H9 (cell line): ENCODE measurements at regions not wholly inside any gene's neighbourhood (a gene's known extent, or its start where the extent isn't known, plus 50 kb on each side); places are given as distances from the start of the nearest gene placed in this dataset.

Source experiments
- DNase-seq: peaks from one replicate; pipeline ENCODE4 v3.0.0-alpha.2; 2017
- H2AFZ ChIP-seq: one replicate; pipeline ENCODE4 v1.6.1; 2013; ENCODE audit warnings: mild to moderate bottlenecking, low read length, control low read depth, moderate library complexity
- H2AK5ac ChIP-seq: 2 replicates; pipeline ENCODE4 v1.6.1; 2013; ENCODE audit warnings: low read length, control low read depth, mixed read lengths; ENCODE audit not compliant: insufficient read length
- H2BK120ac ChIP-seq: one replicate; pipeline ENCODE4 v1.6.1; 2013; ENCODE audit warnings: low read depth, mild to moderate bottlenecking, low read length, control low read depth, inconsistent platforms; ENCODE audit not compliant: poor library complexity, severe bottlenecking
- H2BK12ac ChIP-seq: 2 replicates; pipeline ENCODE4 v1.6.1; 2013; ENCODE audit warnings: low read length, control low read depth, mixed read lengths, low read depth; ENCODE audit not compliant: insufficient read length
- H2BK15ac ChIP-seq: 2 replicates; pipeline ENCODE4 v1.6.1; 2013; ENCODE audit warnings: low read depth, low read length, control low read depth
- H2BK20ac ChIP-seq: one replicate; pipeline ENCODE4 v1.6.1; 2013; ENCODE audit warnings: low read depth, mild to moderate bottlenecking, low read length, control low read depth, inconsistent platforms; ENCODE audit not compliant: poor library complexity, severe bottlenecking
- H2BK5ac ChIP-seq: 2 replicates; pipeline ENCODE4 v1.6.1; 2013; ENCODE audit warnings: low read length, control low read depth, mixed read lengths; ENCODE audit not compliant: insufficient read length
- H3K14ac ChIP-seq: 2 replicates; pipeline ENCODE4 v1.6.1; 2013; ENCODE audit warnings: low read length, control low read depth; ENCODE audit not compliant: insufficient read depth
- H3K18ac ChIP-seq: 2 replicates; pipeline ENCODE4 v1.6.1; 2013; ENCODE audit warnings: low read depth, mild to moderate bottlenecking, mixed read lengths, low read length, control low read depth; ENCODE audit not compliant: insufficient read length
- H3K23ac ChIP-seq: 2 replicates; pipeline ENCODE4 v1.6.1; 2013; ENCODE audit warnings: low read length, control low read depth, mixed read lengths, low read depth; ENCODE audit not compliant: insufficient read length
- H3K23me2 ChIP-seq: 2 replicates; pipeline ENCODE4 v1.6.1; 2013; ENCODE audit warnings: low read depth, mild to moderate bottlenecking, mixed read lengths, low read length, control low read depth; ENCODE audit not compliant: insufficient read length, poor library complexity, severe bottlenecking
- H3K27ac ChIP-seq: 2 replicates; pipeline ENCODE4 v1.5.1; 2013; ENCODE audit warnings: low read length, control low read depth, mixed read lengths, low read depth; ENCODE audit not compliant: insufficient read length
- H3K27me3 ChIP-seq: 2 replicates; pipeline ENCODE4 v1.6.1; 2013; ENCODE audit warnings: low read length, control low read depth, inconsistent platforms; ENCODE audit not compliant: insufficient read depth
- H3K4ac ChIP-seq: 2 replicates; pipeline ENCODE4 v1.6.1; 2013; ENCODE audit warnings: low read depth, mild to moderate bottlenecking, control low read depth, inconsistent platforms, low read length, moderate library complexity
- H3K4me1 ChIP-seq: 2 replicates; pipeline ENCODE4 v1.6.1; 2013; ENCODE audit warnings: low read length, control low read depth, inconsistent platforms; ENCODE audit not compliant: insufficient read depth
- H3K4me2 ChIP-seq: 2 replicates; pipeline ENCODE4 v1.6.1; 2013; ENCODE audit warnings: low read length, control low read depth, mixed read lengths; ENCODE audit not compliant: insufficient read length, insufficient read depth
- H3K56ac ChIP-seq: 2 replicates; pipeline ENCODE4 v1.6.1; 2013; ENCODE audit warnings: low read depth, mild to moderate bottlenecking, mixed read lengths, low read length, control low read depth; ENCODE audit not compliant: insufficient read length
- H3K79me1 ChIP-seq: 2 replicates; pipeline ENCODE4 v1.6.1; 2013; ENCODE audit warnings: low read depth, mild to moderate bottlenecking, moderate library complexity, low read length, control low read depth, inconsistent platforms; ENCODE audit not compliant: insufficient read depth, poor library complexity, severe bottlenecking
- H3K79me2 ChIP-seq: 2 replicates; pipeline ENCODE4 v1.6.1; 2013; ENCODE audit warnings: low read length, control low read depth, inconsistent platforms; ENCODE audit not compliant: insufficient read depth
- H3K9ac ChIP-seq: 2 replicates; pipeline ENCODE4 v1.6.1; 2013; ENCODE audit warnings: low read length, control low read depth, mixed read lengths; ENCODE audit not compliant: insufficient read length; ENCODE audit errors: extremely low read depth
- H3K9me3 ChIP-seq: one replicate; pipeline ENCODE4 v1.6.1; 2013; ENCODE audit warnings: low read depth, low read length, inconsistent platforms; ENCODE audit not compliant: control insufficient read depth
- H3T11ph ChIP-seq: one replicate; pipeline ENCODE4 v1.6.1; 2013; ENCODE audit warnings: mild to moderate bottlenecking, low read length, control low read depth, inconsistent platforms
- H4K20me1 ChIP-seq: one replicate; pipeline ENCODE4 v1.6.1; 2013; ENCODE audit not compliant: control insufficient read depth, insufficient read length, insufficient read depth
- H4K5ac ChIP-seq: 2 replicates; pipeline ENCODE4 v1.6.1; 2013; ENCODE audit warnings: low read depth, mild to moderate bottlenecking, mixed read lengths, low read length, control low read depth; ENCODE audit not compliant: insufficient read length
- H4K8ac ChIP-seq: replicated peaks from 2 replicates; pipeline ENCODE4 v1.6.1; 2013; ENCODE audit warnings: low read length, control low read depth, mixed read lengths, low read depth; ENCODE audit not compliant: insufficient read length
- H4K91ac ChIP-seq: 2 replicates; pipeline ENCODE4 v1.6.1; 2013; ENCODE audit warnings: low read depth, mild to moderate bottlenecking, moderate library complexity, mixed read lengths, low read length, control low read depth; ENCODE audit not compliant: insufficient read length
- H3K27ac Mint-ChIP-seq, 3 experiments: 2 replicates in 2 of 3; 3 replicates in 1 of 3; pipeline ENCODE4 v1.8.0; 2020 to 2021; ENCODE audit warnings: mixed read lengths in 3 of 3, mild to moderate bottlenecking in 1 of 3, moderate library complexity in 1 of 3
- H3K27me3 Mint-ChIP-seq: 2 replicates; pipeline ENCODE4 v1.8.0; 2021; ENCODE audit warnings: low read depth, mild to moderate bottlenecking, moderate library complexity, mixed read lengths
- H3K36me3 Mint-ChIP-seq, 3 experiments: 2 replicates in 2 of 3; 3 replicates in 1 of 3; pipeline ENCODE4 v1.8.0; 2020 to 2021; ENCODE audit warnings: low read depth in 3 of 3, mixed read lengths in 3 of 3; ENCODE audit not compliant: insufficient read depth in 1 of 3
- H3K4me1 Mint-ChIP-seq, 2 experiments: 2 replicates each; pipeline ENCODE4 v1.8.0; 2020; ENCODE audit warnings: mixed read lengths in 2 of 2
- H3K4me3 Mint-ChIP-seq, 2 experiments: 2 replicates in 1 of 2; 3 replicates in 1 of 2; pipeline ENCODE4 v1.8.0; 2020 to 2021; ENCODE audit warnings: mild to moderate bottlenecking in 2 of 2, mixed read lengths in 2 of 2, moderate library complexity in 1 of 2
- H3K9me3 Mint-ChIP-seq, 2 experiments: 2 replicates in 1 of 2; 3 replicates in 1 of 2; pipeline ENCODE4 v1.8.0; 2020; ENCODE audit warnings: mild to moderate bottlenecking in 2 of 2, mixed read lengths in 2 of 2, moderate library complexity in 1 of 2
- CTCF ChIP-seq: fragments of 200-600 bp; sonication (generic); conservative IDR thresholded peaks from 3 replicates; pipeline ENCODE4 v1.8.0; 2021; ENCODE audit warnings: antibody characterized with exemption, mild to moderate bottlenecking

- no peak overlapping the region for H3K27ac ChIP-seq
- H2BK12ac ChIP-seq, result no peak overlapping the region
- H2BK20ac ChIP-seq, result no peak overlapping the region
- H3K23me2 ChIP-seq, result no peaks in the 10 kb centered on the region
- H3K56ac ChIP-seq, result no peak overlapping the region
- H3K9me3 ChIP-seq, result no peaks in the 10 kb centered on the region
- H3K4me1 Mint-ChIP-seq, result peaks cover 21 to 22% of the 10 kb centered on the region in 2 experiments
- no peak overlapping the region for H3K4me3 Mint-ChIP-seq
- peak overlapping the region; percentile 32 to 91 (median 72); a peak in 5 of 7 replicates for H3K27ac Mint-ChIP-seq
- no peak overlapping the region for H4K5ac ChIP-seq
- H3K4me2 ChIP-seq, result no peak overlapping the region
- H3K4me1 ChIP-seq, result peaks cover 14% of the 10 kb centered on the region
- H3K27me3 ChIP-seq, result no peaks in the 10 kb centered on the region; the same call in 1 of the 2 replicates
- H3K14ac ChIP-seq, result no peak overlapping the region
- no peaks in the 10 kb centered on the region; the same call in 1 of the 2 replicates for H3K79me2 ChIP-seq
- H3K36me3 Mint-ChIP-seq, result peaks cover 0 to 26% (median 9%) of the 10 kb centered on the region in 3 experiments; a peak in 4 of 7 replicates
- no peak overlapping the region for H4K91ac ChIP-seq
- no peak overlapping the region for H2BK120ac ChIP-seq
- no peak for TF ChIP-seq CTCF
- no peak overlapping the region for H3K4ac ChIP-seq
- no peak overlapping the region for H2BK5ac ChIP-seq
- H4K8ac ChIP-seq, result no peak overlapping the region
- H4K20me1 ChIP-seq, result no peaks in the 10 kb centered on the region
- H3T11ph ChIP-seq, result no peak overlapping the region
- H3K23ac ChIP-seq, result no peak overlapping the region
- H3K9ac ChIP-seq, result no peak overlapping the region
- no peak for DNase-seq
- H3K9me3 Mint-ChIP-seq, result peaks cover 17 to 21% of the 10 kb centered on the region in 2 experiments
- H2AFZ ChIP-seq, result no peak overlapping the region
- no peaks in the 10 kb centered on the region for H3K79me1 ChIP-seq
- H3K18ac ChIP-seq, result no peak overlapping the region
- H2BK15ac ChIP-seq, result no peak overlapping the region
- H3K27me3 Mint-ChIP-seq, result no peaks in the 10 kb centered on the region
- H2AK5ac ChIP-seq, result no peak overlapping the region
These were observed 283.6 kb upstream of the SGCD start for GRCh38 chr5:156043351-156043750.
